K562 (cell line): ENCODE measurements at regions not wholly inside any gene's neighbourhood (a gene's known extent, or its start where the extent isn't known, plus 50 kb on each side); places are given as distances from the start of the nearest gene placed in this dataset.

ENCODE experiments used
- ATAC-seq: fragments of 200-7000 bp; cut with Tn5 transposase; 3 replicates; pipeline ENCODE4 v1.9.1; 2020; ENCODE audit warnings: moderate library complexity
- BruUV-seq: library from RNA; stranded (reverse); fragments of 400-500 nt; replicated peaks from 2 replicates; lab custom pipeline; 2021; lab: Mats Ljungman, UMichigan
- CTCF ChIA-PET: fragments of 300-600 bp; formaldehyde crosslinking; extraction: SDS; loops from one replicate; lab custom pipeline; 2021; ENCODE audit warnings: low intra/inter-chr PET ratio; lab: Yijun Ruan, JAX
- POLR2A ChIA-PET: fragments of 300-600, 350-650 bp; sonication (Branson Sonifier 250); formaldehyde crosslinking; extraction: SDS; loops from one replicate; lab custom pipeline; 2021; ENCODE audit warnings: antibody characterized with exemption, inconsistent platforms; lab: Yijun Ruan, JAX
- DNase-seq, 4 experiments: peaks; one replicate each; pipeline versions ENCODE4 v3.0.0 to v3.0.0-alpha.2; 2011 to 2018; ENCODE audit warnings: low spot score in 3 of 4, mixed read lengths in 3 of 4; ENCODE audit errors: extremely low read depth in 1 of 4
- FAIRE-seq: peaks from 2 replicates; lab custom pipeline; 2011; peaks lifted over from hg19 to GRCh38; lab: Jason Lieb, UNC
- H2AFZ ChIP-seq: 2 replicates; pipeline ENCODE4 v1.6.0; 2011; ENCODE audit warnings: low read depth, low read length, control low read depth, inconsistent platforms
- H3K27ac ChIP-seq: fragments of 200-600 bp; 3 replicates; pipeline ENCODE4 v1.8.0; 2011; ENCODE audit warnings: low read depth, mild to moderate bottlenecking, control low read depth, inconsistent platforms, low read length, moderate library complexity, mixed read lengths; ENCODE audit errors: extremely low read depth
- H3K27me3 ChIP-seq, 2 experiments: fragments of 300-600 bp in 1 of 2; 2 replicates in 1 of 2; 3 replicates in 1 of 2; pipeline versions ENCODE4 v1.6.0 to v1.8.0; 2011; ENCODE audit warnings: inconsistent platforms in 2 of 2, low read length in 2 of 2, mild to moderate bottlenecking in 1 of 2, mixed read lengths in 1 of 2, moderate library complexity in 1 of 2; ENCODE audit not compliant: control insufficient read depth in 2 of 2, insufficient read depth in 2 of 2
- H3K36me3 ChIP-seq: fragments of 300-600 bp; 3 replicates; pipeline ENCODE4 v1.8.0; 2011; ENCODE audit warnings: mild to moderate bottlenecking, low read length, inconsistent platforms; ENCODE audit not compliant: control insufficient read depth, insufficient read depth
- H3K4me1 ChIP-seq, 2 experiments: fragments of 200-600 bp in 1 of 2; replicated peaks in 1 of 2; 2 replicates in 1 of 2; 3 replicates in 1 of 2; pipeline versions ENCODE4 v1.5.1 to v1.8.0; 2011; ENCODE audit warnings: inconsistent platforms in 2 of 2, low read length in 2 of 2, mild to moderate bottlenecking in 1 of 2, mixed read lengths in 1 of 2, moderate library complexity in 1 of 2; ENCODE audit not compliant: control insufficient read depth in 2 of 2, insufficient read depth in 2 of 2
- H3K4me2 ChIP-seq: 2 replicates; pipeline ENCODE4 v1.6.1; 2011; ENCODE audit warnings: low read length, control low read depth, inconsistent platforms, mixed read lengths; ENCODE audit not compliant: insufficient read depth
- H3K4me3 ChIP-seq: fragments of 200-600 bp; sonication (generic), shearing (Covaris generic); 2 replicates; pipeline ENCODE4 v1.5.1; 2016; ENCODE audit warnings: control low read depth, inconsistent platforms
- H3K79me2 ChIP-seq: fragments of 200-600 bp; 3 replicates; pipeline ENCODE4 v1.8.0; 2011; ENCODE audit warnings: low read length, inconsistent platforms; ENCODE audit not compliant: control insufficient read depth, insufficient read depth
- H3K9ac ChIP-seq, 2 experiments: 2 replicates each; pipeline versions ENCODE4 v1.6.0 to v1.6.1; 2011; ENCODE audit warnings: low read depth in 2 of 2, low read length in 2 of 2, control low read depth in 1 of 2, inconsistent platforms in 1 of 2, mild to moderate bottlenecking in 1 of 2, mixed read lengths in 1 of 2; ENCODE audit not compliant: insufficient read depth in 1 of 2
- H3K9me1 ChIP-seq: one replicate; pipeline ENCODE4 v1.6.0; 2011; ENCODE audit warnings: inconsistent platforms, mild to moderate bottlenecking, low read length, moderate library complexity; ENCODE audit not compliant: control insufficient read depth, insufficient read depth
- H3K9me3 ChIP-seq: replicated peaks from 2 replicates; pipeline ENCODE4 v1.5.1; 2011; ENCODE audit warnings: low read depth, low read length, inconsistent platforms; ENCODE audit not compliant: control insufficient read depth, insufficient read depth
- H4K20me1 ChIP-seq: replicated peaks from 2 replicates; pipeline ENCODE4 v1.6.1; 2011; ENCODE audit warnings: low read length, inconsistent platforms, mixed read lengths; ENCODE audit not compliant: control insufficient read depth, insufficient read depth
- CBFB ChIP-seq: sonication (generic); formaldehyde crosslinking; IDR thresholded peaks from 2 replicates; pipeline ENCODE4 v1.4.0; 2020; ENCODE audit warnings: mild to moderate bottlenecking, missing genetic modification reagents
- NR2C1 ChIP-seq, 2 experiments: fragments of 450-650 bp; IDR thresholded peaks; 2 replicates each; pipeline ENCODE4 v1.6.1; 2017; ENCODE audit warnings: mild to moderate bottlenecking in 2 of 2, antibody characterized with exemption in 1 of 2, inconsistent platforms in 1 of 2, missing compliant biosample characterization in 1 of 2, missing genetic modification characterization in 1 of 2
- TRIM28 ChIP-seq: fragments of 450-650 bp; IDR thresholded peaks from 2 replicates; pipeline ENCODE4 v1.6.1; 2017
- ZNF75A ChIP-seq: fragments of 450-650 bp; formaldehyde crosslinking; IDR thresholded peaks from 2 replicates; pipeline ENCODE4 v1.4.0; 2020; ENCODE audit warnings: mild to moderate bottlenecking
- WGBS: fragments of 100-300 bp; shearing (Covaris generic); methylation state at CpG from one replicate; pipeline ENCODE4 v1.1.6; 2016; ENCODE audit warnings: low coverage, mixed read lengths; ENCODE audit not compliant: insufficient coverage; ENCODE audit errors: missing lambda C conversion rate; 5-methylcytosine and 5-hydroxymethylcytosine counted together
- in situ Hi-C: fragments of 300-500 bp; cut with MboI; formaldehyde crosslinking; loops from 4 replicates; pipeline ENCODE4 v1.15.0; 2018; ENCODE audit warnings: inconsistent platforms, mixed read lengths
- intact Hi-C: fragments of 100-400 bp; cut with micrococcal nuclease; formaldehyde crosslinking; loops from 2 replicates; pipeline ENCODE4 v1.14.2; 2022
- TF ChIP-seq, protein P1 (sequence below), 2 experiments: fragments of 450-650 bp; IDR thresholded peaks; 2 replicates each; pipeline ENCODE4 v1.6.1; 2018; ENCODE audit warnings: mild to moderate bottlenecking in 2 of 2, low read depth in 1 of 2; ENCODE audit not compliant: partially characterized antibody in 2 of 2
- TF ChIP-seq, protein P2 (sequence below): fragments of 450-650 bp; formaldehyde crosslinking; IDR thresholded peaks from 2 replicates; pipeline ENCODE4 v1.4.0; 2020; ENCODE audit warnings: mild to moderate bottlenecking
- TF ChIP-seq, protein P3 (sequence below): fragments of 450-650 bp; formaldehyde crosslinking; IDR thresholded peaks from 2 replicates; pipeline ENCODE4 v1.4.0; 2022; ENCODE audit warnings: mild to moderate bottlenecking, moderate library complexity

DNA sequence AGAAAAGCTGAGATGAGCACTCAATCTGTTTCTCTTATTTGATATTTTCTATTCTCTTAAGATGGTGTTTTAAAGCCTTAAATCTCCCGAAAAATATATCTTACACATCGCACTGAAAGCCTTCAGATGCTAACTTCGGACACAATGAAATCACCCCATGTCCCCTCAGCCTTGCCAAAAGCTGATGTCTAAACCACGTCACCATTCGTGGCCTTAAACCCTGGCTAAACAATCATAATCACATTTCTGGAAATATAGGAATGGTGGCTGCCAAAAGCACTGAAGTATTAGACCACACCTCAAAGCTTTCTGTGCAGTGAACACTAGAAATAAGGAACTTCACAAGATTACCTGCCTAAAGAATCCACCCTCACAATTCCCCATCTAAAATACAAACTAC is 402.7 kb downstream of the SOX9 start:
- Histone ChIP-seq H3K4me3 (no peak overlapping the region), H3K4me1 (no peaks in the 10 kb centered on the region), H3K9me1 (no peaks in the 10 kb centered on the region), H4K20me1 (no peaks in the 10 kb centered on the region), H3K4me2 (no peak overlapping the region), H3K9ac (no peak overlapping the region), H2AFZ (no peak overlapping the region), H3K27ac (no peak overlapping the region), H3K36me3 (no peaks in the 10 kb centered on the region), H3K9me3 (no peaks in the 10 kb centered on the region), H3K79me2 (no peaks in the 10 kb centered on the region), H3K27me3 (peaks cover 0 to 3% of the 10 kb centered on the region in 2 experiments; a peak in 1 of 5 replicates)
- intact Hi-C loops, result no loop called here
- 2% methylated on average over 5 of the region's 5 CpGs for WGBS
- POLR2A ChIA-PET, result no interaction called here
- in situ Hi-C loops, result no loop called here
- DNase-seq (no peak), FAIRE-seq (no peak), ATAC-seq (no peak)
- TF ChIP-seq, protein P1, sequence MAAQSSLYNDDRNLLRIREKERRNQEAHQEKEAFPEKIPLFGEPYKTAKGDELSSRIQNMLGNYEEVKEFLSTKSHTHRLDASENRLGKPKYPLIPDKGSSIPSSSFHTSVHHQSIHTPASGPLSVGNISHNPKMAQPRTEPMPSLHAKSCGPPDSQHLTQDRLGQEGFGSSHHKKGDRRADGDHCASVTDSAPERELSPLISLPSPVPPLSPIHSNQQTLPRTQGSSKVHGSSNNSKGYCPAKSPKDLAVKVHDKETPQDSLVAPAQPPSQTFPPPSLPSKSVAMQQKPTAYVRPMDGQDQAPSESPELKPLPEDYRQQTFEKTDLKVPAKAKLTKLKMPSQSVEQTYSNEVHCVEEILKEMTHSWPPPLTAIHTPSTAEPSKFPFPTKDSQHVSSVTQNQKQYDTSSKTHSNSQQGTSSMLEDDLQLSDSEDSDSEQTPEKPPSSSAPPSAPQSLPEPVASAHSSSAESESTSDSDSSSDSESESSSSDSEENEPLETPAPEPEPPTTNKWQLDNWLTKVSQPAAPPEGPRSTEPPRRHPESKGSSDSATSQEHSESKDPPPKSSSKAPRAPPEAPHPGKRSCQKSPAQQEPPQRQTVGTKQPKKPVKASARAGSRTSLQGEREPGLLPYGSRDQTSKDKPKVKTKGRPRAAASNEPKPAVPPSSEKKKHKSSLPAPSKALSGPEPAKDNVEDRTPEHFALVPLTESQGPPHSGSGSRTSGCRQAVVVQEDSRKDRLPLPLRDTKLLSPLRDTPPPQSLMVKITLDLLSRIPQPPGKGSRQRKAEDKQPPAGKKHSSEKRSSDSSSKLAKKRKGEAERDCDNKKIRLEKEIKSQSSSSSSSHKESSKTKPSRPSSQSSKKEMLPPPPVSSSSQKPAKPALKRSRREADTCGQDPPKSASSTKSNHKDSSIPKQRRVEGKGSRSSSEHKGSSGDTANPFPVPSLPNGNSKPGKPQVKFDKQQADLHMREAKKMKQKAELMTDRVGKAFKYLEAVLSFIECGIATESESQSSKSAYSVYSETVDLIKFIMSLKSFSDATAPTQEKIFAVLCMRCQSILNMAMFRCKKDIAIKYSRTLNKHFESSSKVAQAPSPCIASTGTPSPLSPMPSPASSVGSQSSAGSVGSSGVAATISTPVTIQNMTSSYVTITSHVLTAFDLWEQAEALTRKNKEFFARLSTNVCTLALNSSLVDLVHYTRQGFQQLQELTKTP (IDR thresholded peaks at IDR 0.05; ENCODE audit: low read depth in 1 of 2, partially characterized antibody in 2 of 2), result no peak
- TF ChIP-seq CBFB (no peak), TRIM28 (no peak), ZNF75A (CRISPR knock-in tag) (no peak), NR2C1 (IDR thresholded peaks at IDR 0.05) (no peak), NR2C1 (tag; IDR thresholded peaks at IDR 0.05) (no peak)
- TF ChIP-seq, protein P2, sequence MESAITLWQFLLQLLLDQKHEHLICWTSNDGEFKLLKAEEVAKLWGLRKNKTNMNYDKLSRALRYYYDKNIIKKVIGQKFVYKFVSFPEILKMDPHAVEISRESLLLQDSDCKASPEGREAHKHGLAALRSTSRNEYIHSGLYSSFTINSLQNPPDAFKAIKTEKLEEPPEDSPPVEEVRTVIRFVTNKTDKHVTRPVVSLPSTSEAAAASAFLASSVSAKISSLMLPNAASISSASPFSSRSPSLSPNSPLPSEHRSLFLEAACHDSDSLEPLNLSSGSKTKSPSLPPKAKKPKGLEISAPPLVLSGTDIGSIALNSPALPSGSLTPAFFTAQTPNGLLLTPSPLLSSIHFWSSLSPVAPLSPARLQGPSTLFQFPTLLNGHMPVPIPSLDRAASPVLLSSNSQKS (CRISPR knock-in tag), result no peak
- TF ChIP-seq, protein P3, sequence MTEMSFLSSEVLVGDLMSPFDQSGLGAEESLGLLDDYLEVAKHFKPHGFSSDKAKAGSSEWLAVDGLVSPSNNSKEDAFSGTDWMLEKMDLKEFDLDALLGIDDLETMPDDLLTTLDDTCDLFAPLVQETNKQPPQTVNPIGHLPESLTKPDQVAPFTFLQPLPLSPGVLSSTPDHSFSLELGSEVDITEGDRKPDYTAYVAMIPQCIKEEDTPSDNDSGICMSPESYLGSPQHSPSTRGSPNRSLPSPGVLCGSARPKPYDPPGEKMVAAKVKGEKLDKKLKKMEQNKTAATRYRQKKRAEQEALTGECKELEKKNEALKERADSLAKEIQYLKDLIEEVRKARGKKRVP (CRISPR knock-in tag), result no peak
- BruUV-seq, result no TSS peak
- CTCF ChIA-PET, result no interaction called here
